Epidermal melanocyte (primary cell): ENCODE measurements at regions not wholly inside any gene's neighbourhood (a gene's known extent, or its start where the extent isn't known, plus 50 kb on each side); places are given as distances from the start of the nearest gene placed in this dataset.

Experiments
- DNase-seq: peaks from one replicate; pipeline ENCODE4 v3.0.0; 2011; ENCODE audit warnings: low spot score; ENCODE audit not compliant: insufficient read length

GRCh38 chr3:124234852-124235252 lies 242.9 kb upstream of the ROPN1 start:
- DNase-seq = no peak

- no peak for DNase-seq
Measured at GRCh38 chr3:124235446-124235845, 243.5 kb upstream of the ROPN1 start.

GRCh38 chr3:124243177-124243859 lies 251.4 kb upstream of the ROPN1 start:
- DNase-seq = no peak

- no peak for DNase-seq
Measured at GRCh38 chr3:124246376-124246775, 254.5 kb upstream of the ROPN1 start.

GRCh38 chr3:124246949-124247348 lies 255.0 kb upstream of the ROPN1 start:
- DNase-seq = no peak

GRCh38 chr3:124248471-124249028 lies 256.6 kb upstream of the ROPN1 start:
- DNase-seq = no peak

- DNase-seq = no peak
Measured at GRCh38 chr3:124249038-124249437, 257.1 kb upstream of the ROPN1 start.

- DNase-seq = no peak
Measured at GRCh38 chr3:124250053-124250452, 258.1 kb upstream of the ROPN1 start.

- no peak for DNase-seq
Measured at GRCh38 chr3:124256156-124256555, 264.2 kb upstream of the ROPN1 start.

GRCh38 chr3:124256599-124256998 lies 264.7 kb upstream of the ROPN1 start:
- no peak for DNase-seq

GRCh38 chr3:124257336-124257864 lies 265.5 kb upstream of the ROPN1 start:
- DNase-seq = no peak

GRCh38 chr3:124258057-124258500 lies 266.2 kb upstream of the ROPN1 start:
- DNase-seq = no peak

- DNase-seq = no peak
Measured at GRCh38 chr3:124260206-124260915, 268.4 kb upstream of the ROPN1 start.

GRCh38 chr3:124261306-124261705 lies 269.4 kb upstream of the ROPN1 start:
- DNase-seq = no peak

- DNase-seq = no peak
Measured at GRCh38 chr3:124263168-124263567, 271.2 kb upstream of the ROPN1 start.

GRCh38 chr3:124264346-124264745 lies 272.4 kb upstream of the ROPN1 start:
- no peak for DNase-seq

GRCh38 chr3:124266487-124266886 lies 274.6 kb upstream of the ROPN1 start:
- DNase-seq = peak; percentile 29

- no peak for DNase-seq
Measured at GRCh38 chr3:124267406-124267805, 275.5 kb upstream of the ROPN1 start.

- no peak for DNase-seq
Measured at GRCh38 chr3:124268355-124268754, 276.4 kb upstream of the ROPN1 start.

- DNase-seq = no peak
Measured at GRCh38 chr3:124269619-124270018, 277.7 kb upstream of the ROPN1 start.

- DNase-seq = no peak
Measured at GRCh38 chr3:124272605-124273151, 280.8 kb upstream of the ROPN1 start.

GRCh38 chr3:124273651-124274050 lies 281.7 kb upstream of the ROPN1 start:
- no peak for DNase-seq
